T-helper 2 cell (primary cell): ENCODE measurements at regions not wholly inside any gene's neighbourhood (a gene's known extent, or its start where the extent isn't known, plus 50 kb on each side); places are given as distances from the start of the nearest gene placed in this dataset.
A peak's percentile ranks its signal among the peaks of the same experiment; 100 is the strongest.
"Not testable (repeated sequence)": the region's sequence is repeated elsewhere in the genome, so short reads cannot be mapped to it uniquely, and the experiment has no call there.

Source experiments
- DNase-seq, 5 experiments: peaks; one replicate each; pipeline versions ENCODE4 v3.0.0 to v3.0.0-alpha.2; 2012 to 2022

- DNase-seq, result not testable (repeated sequence)
These were observed 63.8 kb downstream of the CLEC18A start for GRCh38 chr16:70014915-70015314.

GRCh38 chr16:70016751-70017150 is 65.6 kb downstream of the CLEC18A start:
- not testable (repeated sequence) for DNase-seq

- peak in 3 of 5 experiments; percentile 38 to 85 (median 40) for DNase-seq
These were observed 67.1 kb downstream of the CLEC18A start for GRCh38 chr16:70018254-70018653.

GRCh38 chr16:70023207-70023606 is 72.1 kb downstream of the CLEC18A start:
- not testable (repeated sequence) for DNase-seq

- DNase-seq, result not testable (repeated sequence)
These were observed 72.8 kb downstream of the CLEC18A start for GRCh38 chr16:70023956-70024355.

GRCh38 chr16:70026165-70026854 is 75.2 kb downstream of the CLEC18A start:
- DNase-seq, result peak in 3 of 5 experiments; percentile 29 to 89 (median 68)

GRCh38 chr16:70032906-70033305 is 81.2 kb upstream of the PDPR start:
- DNase-seq, result not testable (repeated sequence)

GRCh38 chr16:70037913-70038312 is 76.2 kb upstream of the PDPR start:
- not testable (repeated sequence) for DNase-seq

- not testable (repeated sequence) for DNase-seq
These were observed 73.6 kb upstream of the PDPR start for GRCh38 chr16:70040554-70040953.

GRCh38 chr16:70043538-70044067 is 70.5 kb upstream of the PDPR start:
- DNase-seq, result not testable (repeated sequence)

GRCh38 chr16:70046560-70046959 is 67.6 kb upstream of the PDPR start:
- not testable (repeated sequence) for DNase-seq

GRCh38 chr16:70048083-70048482 is 66.0 kb upstream of the PDPR start:
- not testable (repeated sequence) for DNase-seq

- DNase-seq, result not testable (repeated sequence)
These were observed 56.1 kb upstream of the PDPR start for GRCh38 chr16:70058056-70058455.

GRCh38 chr16:70059429-70059828 is 54.7 kb upstream of the PDPR start:
- DNase-seq, result not testable (repeated sequence)

- not testable (repeated sequence) for DNase-seq
These were observed 53.6 kb upstream of the PDPR start for GRCh38 chr16:70060521-70061027.

GRCh38 chr16:70061671-70062218 is 52.4 kb upstream of the PDPR start:
- not testable (repeated sequence) for DNase-seq

GRCh38 chr16:70062947-70063346 is 51.2 kb upstream of the PDPR start:
- not testable (repeated sequence) for DNase-seq
